K562 (cell line): ENCODE measurements at regions not wholly inside any gene's neighbourhood (a gene's known extent, or its start where the extent isn't known, plus 50 kb on each side); places are given as distances from the start of the nearest gene placed in this dataset.

Experiments
- ATAC-seq: fragments of 200-7000 bp; cut with Tn5 transposase; 3 replicates; pipeline ENCODE4 v1.9.1; 2020; ENCODE audit warnings: moderate library complexity
- BruUV-seq: library from RNA; stranded (reverse); fragments of 400-500 nt; replicated peaks from 2 replicates; lab custom pipeline; 2021; lab: Mats Ljungman, UMichigan
- CTCF ChIA-PET: fragments of 300-600 bp; formaldehyde crosslinking; extraction: SDS; loops from one replicate; lab custom pipeline; 2021; ENCODE audit warnings: low intra/inter-chr PET ratio; lab: Yijun Ruan, JAX
- POLR2A ChIA-PET: fragments of 300-600, 350-650 bp; sonication (Branson Sonifier 250); formaldehyde crosslinking; extraction: SDS; loops from one replicate; lab custom pipeline; 2021; ENCODE audit warnings: antibody characterized with exemption, inconsistent platforms; lab: Yijun Ruan, JAX
- DNase-seq, 4 experiments: peaks; one replicate each; pipeline versions ENCODE4 v3.0.0 to v3.0.0-alpha.2; 2011 to 2018; ENCODE audit warnings: low spot score in 3 of 4, mixed read lengths in 3 of 4; ENCODE audit errors: extremely low read depth in 1 of 4
- FAIRE-seq: peaks from 2 replicates; lab custom pipeline; 2011; peaks lifted over from hg19 to GRCh38; lab: Jason Lieb, UNC
- H2AFZ ChIP-seq: 2 replicates; pipeline ENCODE4 v1.6.0; 2011; ENCODE audit warnings: low read depth, low read length, control low read depth, inconsistent platforms
- H3K27ac ChIP-seq: fragments of 200-600 bp; 3 replicates; pipeline ENCODE4 v1.8.0; 2011; ENCODE audit warnings: low read depth, mild to moderate bottlenecking, control low read depth, inconsistent platforms, low read length, moderate library complexity, mixed read lengths; ENCODE audit errors: extremely low read depth
- H3K27me3 ChIP-seq, 2 experiments: fragments of 300-600 bp in 1 of 2; 2 replicates in 1 of 2; 3 replicates in 1 of 2; pipeline versions ENCODE4 v1.6.0 to v1.8.0; 2011; ENCODE audit warnings: inconsistent platforms in 2 of 2, low read length in 2 of 2, mild to moderate bottlenecking in 1 of 2, mixed read lengths in 1 of 2, moderate library complexity in 1 of 2; ENCODE audit not compliant: control insufficient read depth in 2 of 2, insufficient read depth in 2 of 2
- H3K36me3 ChIP-seq: fragments of 300-600 bp; 3 replicates; pipeline ENCODE4 v1.8.0; 2011; ENCODE audit warnings: mild to moderate bottlenecking, low read length, inconsistent platforms; ENCODE audit not compliant: control insufficient read depth, insufficient read depth
- H3K4me1 ChIP-seq, 2 experiments: fragments of 200-600 bp in 1 of 2; replicated peaks in 1 of 2; 2 replicates in 1 of 2; 3 replicates in 1 of 2; pipeline versions ENCODE4 v1.5.1 to v1.8.0; 2011; ENCODE audit warnings: inconsistent platforms in 2 of 2, low read length in 2 of 2, mild to moderate bottlenecking in 1 of 2, mixed read lengths in 1 of 2, moderate library complexity in 1 of 2; ENCODE audit not compliant: control insufficient read depth in 2 of 2, insufficient read depth in 2 of 2
- H3K4me2 ChIP-seq: 2 replicates; pipeline ENCODE4 v1.6.1; 2011; ENCODE audit warnings: low read length, control low read depth, inconsistent platforms, mixed read lengths; ENCODE audit not compliant: insufficient read depth
- H3K4me3 ChIP-seq: fragments of 200-600 bp; sonication (generic), shearing (Covaris generic); 2 replicates; pipeline ENCODE4 v1.5.1; 2016; ENCODE audit warnings: control low read depth, inconsistent platforms
- H3K79me2 ChIP-seq: fragments of 200-600 bp; 3 replicates; pipeline ENCODE4 v1.8.0; 2011; ENCODE audit warnings: low read length, inconsistent platforms; ENCODE audit not compliant: control insufficient read depth, insufficient read depth
- H3K9ac ChIP-seq, 2 experiments: 2 replicates each; pipeline versions ENCODE4 v1.6.0 to v1.6.1; 2011; ENCODE audit warnings: low read depth in 2 of 2, low read length in 2 of 2, control low read depth in 1 of 2, inconsistent platforms in 1 of 2, mild to moderate bottlenecking in 1 of 2, mixed read lengths in 1 of 2; ENCODE audit not compliant: insufficient read depth in 1 of 2
- H3K9me1 ChIP-seq: one replicate; pipeline ENCODE4 v1.6.0; 2011; ENCODE audit warnings: inconsistent platforms, mild to moderate bottlenecking, low read length, moderate library complexity; ENCODE audit not compliant: control insufficient read depth, insufficient read depth
- H3K9me3 ChIP-seq: replicated peaks from 2 replicates; pipeline ENCODE4 v1.5.1; 2011; ENCODE audit warnings: low read depth, low read length, inconsistent platforms; ENCODE audit not compliant: control insufficient read depth, insufficient read depth
- H4K20me1 ChIP-seq: replicated peaks from 2 replicates; pipeline ENCODE4 v1.6.1; 2011; ENCODE audit warnings: low read length, inconsistent platforms, mixed read lengths; ENCODE audit not compliant: control insufficient read depth, insufficient read depth
- MGA ChIP-seq: fragments of 450-650 bp; IDR thresholded peaks from 2 replicates; pipeline ENCODE4 v1.6.1; 2016; ENCODE audit warnings: mild to moderate bottlenecking, moderate library complexity
- ZNF263 ChIP-seq: sonication (generic); formaldehyde crosslinking; IDR thresholded peaks from 2 replicates; pipeline ENCODE4 v1.8.0; 2022; ENCODE audit warnings: mild to moderate bottlenecking, missing genetic modification reagents, borderline replicate concordance
- WGBS: fragments of 100-300 bp; shearing (Covaris generic); methylation state at CpG from one replicate; pipeline ENCODE4 v1.1.6; 2016; ENCODE audit warnings: low coverage, mixed read lengths; ENCODE audit not compliant: insufficient coverage; ENCODE audit errors: missing lambda C conversion rate; 5-methylcytosine and 5-hydroxymethylcytosine counted together
- in situ Hi-C: fragments of 300-500 bp; cut with MboI; formaldehyde crosslinking; loops from 4 replicates; pipeline ENCODE4 v1.15.0; 2018; ENCODE audit warnings: inconsistent platforms, mixed read lengths
- intact Hi-C: fragments of 100-400 bp; cut with micrococcal nuclease; formaldehyde crosslinking; loops from 2 replicates; pipeline ENCODE4 v1.14.2; 2022

- CTCF ChIA-PET = interaction anchor here (0.7 kb wide), 1 partner anchor 928 kb away, joined by 3 read pairs; no protein-coding TSS in a partner anchor
- in situ Hi-C loops = no loop called here
These were observed 100.4 kb downstream of the ANKRD7 start for GRCh38 chr7:118324790-118325449.

More at GRCh38 chr7:118324790-118325449, 100.4 kb downstream of the ANKRD7 start:
- POLR2A ChIA-PET = no interaction called here
- no peaks in the 10 kb centered on the region for H3K9me1 ChIP-seq
- no TSS peak for BruUV-seq
- FAIRE-seq (no peak), DNase-seq (no peak), ATAC-seq (no peak)
- no peak overlapping the region for H3K9ac ChIP-seq
- H4K20me1 ChIP-seq = no peaks in the 10 kb centered on the region
- no peaks in the 10 kb centered on the region for H3K36me3 ChIP-seq
- H3K4me1 ChIP-seq = no peaks in the 10 kb centered on the region
- H3K27me3 ChIP-seq = no peaks in the 10 kb centered on the region
- H3K9me3 ChIP-seq = no peaks in the 10 kb centered on the region
- H2AFZ ChIP-seq = no peak overlapping the region
- TF ChIP-seq ZNF263 (peak; percentile 24; the same call in 1 of the 2 replicates), MGA (no peak)
- no peaks in the 10 kb centered on the region for H3K79me2 ChIP-seq
- H3K4me3 ChIP-seq = no peak overlapping the region
- intact Hi-C loops = no loop called here
- no peak overlapping the region for H3K4me2 ChIP-seq
- 0% methylated on average over 4 of the region's 4 CpGs for WGBS
- H3K27ac ChIP-seq = no peak overlapping the region
